ENCODE measurements at regions not wholly inside any gene's neighbourhood (a gene's known extent, or its start where the extent isn't known, plus 50 kb on each side); places are given as distances from the start of the nearest gene placed in this dataset.

- no peak overlapping the region for H3K27ac ChIP-seq (ENCODE audit: low read depth in 2 of 2, low read length in 1 of 2)
- no peaks in the 10 kb centered on the region for H3K4me1 ChIP-seq (ENCODE audit: control insufficient read depth in 1 of 2, insufficient read depth in 2 of 2, low read depth in 1 of 2, low read length in 1 of 2)
- no peaks in the 10 kb centered on the region for H3K36me3 ChIP-seq (replicated peaks in 1 of 2; ENCODE audit: control insufficient read depth in 1 of 2, insufficient read depth in 2 of 2, low read length in 1 of 2)
- POLR2A ChIA-PET: no interaction called here
- H3K27me3 ChIP-seq (ENCODE audit: insufficient read depth): no peaks in the 10 kb centered on the region
- no peaks in the 10 kb centered on the region for H4K20me1 ChIP-seq (ENCODE audit: insufficient read depth)
- TF ChIP-seq FOSL2 (IDR thresholded peaks at IDR 0.05; ENCODE audit: borderline replicate concordance, low read depth): no peak
- TF ChIP-seq, protein P1, sequence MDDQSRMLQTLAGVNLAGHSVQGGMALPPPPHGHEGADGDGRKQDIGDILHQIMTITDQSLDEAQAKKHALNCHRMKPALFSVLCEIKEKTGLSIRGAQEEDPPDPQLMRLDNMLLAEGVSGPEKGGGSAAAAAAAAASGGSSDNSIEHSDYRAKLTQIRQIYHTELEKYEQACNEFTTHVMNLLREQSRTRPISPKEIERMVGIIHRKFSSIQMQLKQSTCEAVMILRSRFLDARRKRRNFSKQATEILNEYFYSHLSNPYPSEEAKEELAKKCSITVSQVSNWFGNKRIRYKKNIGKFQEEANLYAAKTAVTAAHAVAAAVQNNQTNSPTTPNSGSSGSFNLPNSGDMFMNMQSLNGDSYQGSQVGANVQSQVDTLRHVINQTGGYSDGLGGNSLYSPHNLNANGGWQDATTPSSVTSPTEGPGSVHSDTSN (IDR thresholded peaks at IDR 0.05): no peak
- TF ChIP-seq POLR2AphosphoS5 (IDR thresholded peaks at IDR 0.05; ENCODE audit: low read depth, low read length): no peak
- TF ChIP-seq YY1 (IDR thresholded peaks at IDR 0.05; ENCODE audit: low read depth): no peak
- TF ChIP-seq JUND (IDR thresholded peaks at IDR 0.05): no peak
- no peak for TF ChIP-seq FOXM1 (IDR thresholded peaks at IDR 0.05; ENCODE audit: low read depth)
- no peak for TF ChIP-seq FOXJ3 (CRISPR knock-in tag; IDR thresholded peaks at IDR 0.05)
- TF ChIP-seq, protein P2, sequence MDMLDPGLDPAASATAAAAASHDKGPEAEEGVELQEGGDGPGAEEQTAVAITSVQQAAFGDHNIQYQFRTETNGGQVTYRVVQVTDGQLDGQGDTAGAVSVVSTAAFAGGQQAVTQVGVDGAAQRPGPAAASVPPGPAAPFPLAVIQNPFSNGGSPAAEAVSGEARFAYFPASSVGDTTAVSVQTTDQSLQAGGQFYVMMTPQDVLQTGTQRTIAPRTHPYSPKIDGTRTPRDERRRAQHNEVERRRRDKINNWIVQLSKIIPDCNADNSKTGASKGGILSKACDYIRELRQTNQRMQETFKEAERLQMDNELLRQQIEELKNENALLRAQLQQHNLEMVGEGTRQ (IDR thresholded peaks at IDR 0.05; ENCODE audit: borderline replicate concordance, low read depth, low read length): no peak
- TF ChIP-seq, protein P3, sequence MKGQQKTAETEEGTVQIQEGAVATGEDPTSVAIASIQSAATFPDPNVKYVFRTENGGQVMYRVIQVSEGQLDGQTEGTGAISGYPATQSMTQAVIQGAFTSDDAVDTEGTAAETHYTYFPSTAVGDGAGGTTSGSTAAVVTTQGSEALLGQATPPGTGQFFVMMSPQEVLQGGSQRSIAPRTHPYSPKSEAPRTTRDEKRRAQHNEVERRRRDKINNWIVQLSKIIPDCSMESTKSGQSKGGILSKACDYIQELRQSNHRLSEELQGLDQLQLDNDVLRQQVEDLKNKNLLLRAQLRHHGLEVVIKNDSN (IDR thresholded peaks at IDR 0.05; ENCODE audit: borderline replicate concordance, low read depth): no peak
- no peak for TF ChIP-seq RFX5 (IDR thresholded peaks at IDR 0.05; ENCODE audit: low read length)
- no peak for TF ChIP-seq RAD21 (IDR thresholded peaks at IDR 0.05; ENCODE audit: low read length)
- TF ChIP-seq ELF1 (IDR thresholded peaks at IDR 0.05): no peak
- TF ChIP-seq MAX (IDR thresholded peaks at IDR 0.05; ENCODE audit: low read depth): no peak
- TF ChIP-seq EZH2phosphoT487 (IDR thresholded peaks at IDR 0.05; ENCODE audit: borderline replicate concordance, low read depth): no peak
- no peaks in the 10 kb centered on the region for H3K9me2 ChIP-seq
- DNase-seq: no peak
- no peaks in the 10 kb centered on the region for H3K79me2 ChIP-seq (ENCODE audit: insufficient read depth)
- H3K9ac ChIP-seq: no peak overlapping the region
- H3K4me3 ChIP-seq (ENCODE audit: low read depth in 2 of 2, low read length in 1 of 2): no peak overlapping the region
- H3K4me2 ChIP-seq: no peak overlapping the region
- no peaks in the 10 kb centered on the region for H3K9me3 ChIP-seq
- H3F3A ChIP-seq (replicated peaks; ENCODE audit: insufficient read depth): no peaks in the 10 kb centered on the region
- WGBS (ENCODE audit: low lambda C conversion rate): no CpG with 5 or more reads among the region's 4 CpGs
- no peak overlapping the region for H2AFZ ChIP-seq (ENCODE audit: low read depth)
- CTCF ChIA-PET: no interaction called here
Observed at GRCh38 chr13:67588607-67589006, 358.5 kb upstream of the PCDH9 start.

DNA sequence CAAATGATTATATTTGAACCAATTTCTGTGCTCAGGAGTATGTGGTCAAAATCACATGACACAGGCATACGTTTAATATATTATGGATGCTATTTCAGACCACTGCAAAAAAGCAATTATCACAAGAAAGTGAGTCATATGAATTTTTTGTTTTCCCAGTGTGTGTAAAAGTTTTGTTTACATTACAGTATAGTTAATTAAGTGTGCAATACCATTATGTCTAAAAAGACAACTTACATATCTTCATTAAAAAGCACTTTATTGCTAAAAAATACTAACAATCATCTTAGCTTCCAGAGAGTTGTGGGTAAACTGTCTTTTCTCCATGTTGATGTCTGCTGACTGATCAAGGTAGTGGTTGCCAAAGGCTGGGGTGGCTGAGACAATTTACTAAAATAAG is 347.2 kb upstream of the PCDH9 start:
- DNase-seq: no peak
- Histone ChIP-seq H3K4me2 (no peak overlapping the region), H3K9me3 (no peaks in the 10 kb centered on the region), H3K36me3 (replicated peaks in 1 of 2; ENCODE audit: control insufficient read depth in 1 of 2, insufficient read depth in 2 of 2, low read length in 1 of 2) (no peaks in the 10 kb centered on the region), H3K4me3 (ENCODE audit: low read depth in 2 of 2, low read length in 1 of 2) (no peak overlapping the region), H2AFZ (ENCODE audit: low read depth) (no peak overlapping the region), H4K20me1 (ENCODE audit: insufficient read depth) (no peaks in the 10 kb centered on the region), H3K9me2 (no peaks in the 10 kb centered on the region; the same call in 1 of the 2 replicates), H3K9ac (no peak overlapping the region), H3K4me1 (ENCODE audit: control insufficient read depth in 1 of 2, insufficient read depth in 2 of 2, low read depth in 1 of 2, low read length in 1 of 2) (no peaks in the 10 kb centered on the region; a peak in 1 of 4 replicates), H3K27ac (ENCODE audit: low read depth in 2 of 2, low read length in 1 of 2) (no peak overlapping the region), H3F3A (replicated peaks; ENCODE audit: insufficient read depth) (no peaks in the 10 kb centered on the region), H3K79me2 (ENCODE audit: insufficient read depth) (no peaks in the 10 kb centered on the region), H3K27me3 (ENCODE audit: insufficient read depth) (no peaks in the 10 kb centered on the region)
- 47% methylated on average over 1 of the region's 1 CpG for WGBS (ENCODE audit: low lambda C conversion rate)
- ChIA-PET POLR2A (no interaction called here), CTCF (no interaction called here)
- no peak for TF ChIP-seq FOXM1 (IDR thresholded peaks at IDR 0.05; ENCODE audit: low read depth)
- no peak for TF ChIP-seq NRF1 (IDR thresholded peaks at IDR 0.05; ENCODE audit: low read depth, low read length)
- TF ChIP-seq GATA2 (CRISPR knock-in tag; IDR thresholded peaks at IDR 0.05): no peak
- TF ChIP-seq RAD21 (IDR thresholded peaks at IDR 0.05; ENCODE audit: low read length): no peak
- no peak for TF ChIP-seq TEAD4 (IDR thresholded peaks at IDR 0.05; ENCODE audit: borderline replicate concordance, insufficient read depth)
- TF ChIP-seq CHD2 (IDR thresholded peaks at IDR 0.05; ENCODE audit: low read length, partially characterized antibody): no peak
- TF ChIP-seq FOXJ3 (CRISPR knock-in tag; IDR thresholded peaks at IDR 0.05): no peak
- TF ChIP-seq, protein P4, sequence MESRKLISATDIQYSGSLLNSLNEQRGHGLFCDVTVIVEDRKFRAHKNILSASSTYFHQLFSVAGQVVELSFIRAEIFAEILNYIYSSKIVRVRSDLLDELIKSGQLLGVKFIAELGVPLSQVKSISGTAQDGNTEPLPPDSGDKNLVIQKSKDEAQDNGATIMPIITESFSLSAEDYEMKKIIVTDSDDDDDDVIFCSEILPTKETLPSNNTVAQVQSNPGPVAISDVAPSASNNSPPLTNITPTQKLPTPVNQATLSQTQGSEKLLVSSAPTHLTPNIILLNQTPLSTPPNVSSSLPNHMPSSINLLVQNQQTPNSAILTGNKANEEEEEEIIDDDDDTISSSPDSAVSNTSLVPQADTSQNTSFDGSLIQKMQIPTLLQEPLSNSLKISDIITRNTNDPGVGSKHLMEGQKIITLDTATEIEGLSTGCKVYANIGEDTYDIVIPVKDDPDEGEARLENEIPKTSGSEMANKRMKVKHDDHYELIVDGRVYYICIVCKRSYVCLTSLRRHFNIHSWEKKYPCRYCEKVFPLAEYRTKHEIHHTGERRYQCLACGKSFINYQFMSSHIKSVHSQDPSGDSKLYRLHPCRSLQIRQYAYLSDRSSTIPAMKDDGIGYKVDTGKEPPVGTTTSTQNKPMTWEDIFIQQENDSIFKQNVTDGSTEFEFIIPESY (IDR thresholded peaks at IDR 0.05; ENCODE audit: borderline replicate concordance, low read depth): no peak
- no peak for TF ChIP-seq IRF3 (IDR thresholded peaks at IDR 0.05; ENCODE audit: low read depth, low read length)
- no peak for TF ChIP-seq EZH2phosphoT487 (IDR thresholded peaks at IDR 0.05; ENCODE audit: borderline replicate concordance, low read depth)
- TF ChIP-seq TAF1 (IDR thresholded peaks at IDR 0.05; ENCODE audit: borderline replicate concordance, low read depth, low read length): no peak
- no peak for TF ChIP-seq RXRA (IDR thresholded peaks at IDR 0.05; ENCODE audit: borderline replicate concordance, low read depth)
- no peak for TF ChIP-seq POLR2AphosphoS5 (IDR thresholded peaks at IDR 0.05; ENCODE audit: low read depth, low read length)
- no peak for TF ChIP-seq JUND (IDR thresholded peaks at IDR 0.05)

Data from SK-N-SH (cell line).